GM18873 (cell line): ENCODE measurements at regions not wholly inside any gene's neighbourhood (a gene's known extent, or its start where the extent isn't known, plus 50 kb on each side); places are given as distances from the start of the nearest gene placed in this dataset.

Experiments used
- ATAC-seq: cut with Tn5 transposase; IDR thresholded peaks from one replicate; pipeline ENCODE4 v1.9.1; 2021; ENCODE audit warnings: mild to moderate bottlenecking, moderate library complexity, moderate number of reproducible peaks; ENCODE audit not compliant: unreplicated experiment, low FRiP score

- ATAC-seq, result no peak
These were observed 582.7 kb downstream of the SLC6A15 start for GRCh38 chr12:84329938-84330337.

GRCh38 chr12:84315926-84316325, 596.7 kb downstream of the SLC6A15 start:
- no peak for ATAC-seq

GRCh38 chr12:84313323-84313675, 599.3 kb downstream of the SLC6A15 start:
- ATAC-seq, result no peak

- ATAC-seq, result no peak
These were observed 604.4 kb downstream of the SLC6A15 start for GRCh38 chr12:84308211-84308610.

GRCh38 chr12:84305144-84305543, 607.5 kb downstream of the SLC6A15 start:
- no peak for ATAC-seq

GRCh38 chr12:84294246-84294645, 618.4 kb downstream of the SLC6A15 start:
- ATAC-seq, result no peak

- ATAC-seq, result no peak
These were observed 622.4 kb downstream of the SLC6A15 start for GRCh38 chr12:84290168-84290567.

- no peak for ATAC-seq
These were observed 634.6 kb downstream of the SLC6A15 start for GRCh38 chr12:84277986-84278385.

- ATAC-seq, result no peak
These were observed 636.4 kb downstream of the SLC6A15 start for GRCh38 chr12:84276215-84276614.

GRCh38 chr12:84272324-84272723, 640.3 kb downstream of the SLC6A15 start:
- ATAC-seq, result no peak

GRCh38 chr12:84270470-84271140, 642.0 kb downstream of the SLC6A15 start:
- no peak for ATAC-seq

GRCh38 chr12:84247931-84248330, 664.7 kb downstream of the SLC6A15 start:
- ATAC-seq, result no peak

- no peak for ATAC-seq
These were observed 668.9 kb downstream of the SLC6A15 start for GRCh38 chr12:84243686-84244085.

GRCh38 chr12:84222841-84223240, 689.8 kb downstream of the SLC6A15 start:
- no peak for ATAC-seq

GRCh38 chr12:84218406-84218805, 694.2 kb downstream of the SLC6A15 start:
- ATAC-seq, result no peak

- ATAC-seq, result no peak
These were observed 710.6 kb downstream of the SLC6A15 start for GRCh38 chr12:84201976-84202375.

GRCh38 chr12:84198294-84198946, 714.2 kb downstream of the SLC6A15 start:
- no peak for ATAC-seq

- ATAC-seq, result no peak
These were observed 720.8 kb downstream of the SLC6A15 start for GRCh38 chr12:84191779-84192178.

GRCh38 chr12:84186433-84186832, 726.2 kb downstream of the SLC6A15 start:
- no peak for ATAC-seq

GRCh38 chr12:84183576-84183975, 729.0 kb downstream of the SLC6A15 start:
- ATAC-seq, result no peak

- ATAC-seq, result no peak
These were observed 738.5 kb downstream of the SLC6A15 start for GRCh38 chr12:84174115-84174514.

GRCh38 chr12:84172823-84173424, 739.7 kb downstream of the SLC6A15 start:
- no peak for ATAC-seq
